Adrenal gland (tissue), 5 donors: ENCODE measurements at regions not wholly inside any gene's neighbourhood (a gene's known extent, or its start where the extent isn't known, plus 50 kb on each side); places are given as distances from the start of the nearest gene placed in this dataset.

ENCODE experiments used
- POLR2A ChIP-seq, 2 donors: fragments of 450-650 bp; IDR thresholded peaks; one replicate each; pipeline ENCODE4 v1.6.1; 2017; ENCODE audit warnings: antibody characterized with exemption in 2 of 2, mild to moderate bottlenecking in 2 of 2, moderate library complexity in 1 of 2
- TF ChIP-seq, protein P1 (sequence below), 6 experiments: fragments of 450-650 bp in 4 of 6; fragments of 200-600 bp in 2 of 6; sonication (generic) in 1 of 6; IDR thresholded peaks; 1 replicate in 5 of 6; 2 replicates in 1 of 6; pipeline versions ENCODE4 v1.5.1 to v1.8.0; 2016 to 2021; ENCODE audit warnings: antibody characterized with exemption in 6 of 6, mild to moderate bottlenecking in 2 of 6, moderate library complexity in 1 of 6
- donor health status: DM: no; HTN: no; CAD: no.

DNA sequence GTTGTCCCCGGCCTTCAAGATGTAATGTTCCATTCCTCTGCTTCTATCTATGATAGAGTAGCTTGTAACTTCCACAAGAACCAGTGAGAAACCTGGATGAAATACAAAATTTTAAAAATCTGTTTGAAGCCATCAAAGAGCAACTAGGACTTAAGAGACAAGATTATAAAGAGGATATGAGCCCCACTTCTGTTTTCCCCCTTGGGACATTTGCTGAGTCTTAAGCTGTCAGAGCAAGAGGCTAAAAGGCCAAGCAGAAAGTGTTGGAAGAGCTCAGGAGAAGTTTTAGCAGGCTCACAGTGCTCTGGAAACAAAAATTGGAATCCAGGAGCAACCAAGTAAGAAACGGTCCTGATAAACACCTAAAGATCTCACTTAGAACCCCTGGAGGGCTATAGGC is 76.1 kb downstream of the ADRB2 start:
- TF ChIP-seq, protein P1, sequence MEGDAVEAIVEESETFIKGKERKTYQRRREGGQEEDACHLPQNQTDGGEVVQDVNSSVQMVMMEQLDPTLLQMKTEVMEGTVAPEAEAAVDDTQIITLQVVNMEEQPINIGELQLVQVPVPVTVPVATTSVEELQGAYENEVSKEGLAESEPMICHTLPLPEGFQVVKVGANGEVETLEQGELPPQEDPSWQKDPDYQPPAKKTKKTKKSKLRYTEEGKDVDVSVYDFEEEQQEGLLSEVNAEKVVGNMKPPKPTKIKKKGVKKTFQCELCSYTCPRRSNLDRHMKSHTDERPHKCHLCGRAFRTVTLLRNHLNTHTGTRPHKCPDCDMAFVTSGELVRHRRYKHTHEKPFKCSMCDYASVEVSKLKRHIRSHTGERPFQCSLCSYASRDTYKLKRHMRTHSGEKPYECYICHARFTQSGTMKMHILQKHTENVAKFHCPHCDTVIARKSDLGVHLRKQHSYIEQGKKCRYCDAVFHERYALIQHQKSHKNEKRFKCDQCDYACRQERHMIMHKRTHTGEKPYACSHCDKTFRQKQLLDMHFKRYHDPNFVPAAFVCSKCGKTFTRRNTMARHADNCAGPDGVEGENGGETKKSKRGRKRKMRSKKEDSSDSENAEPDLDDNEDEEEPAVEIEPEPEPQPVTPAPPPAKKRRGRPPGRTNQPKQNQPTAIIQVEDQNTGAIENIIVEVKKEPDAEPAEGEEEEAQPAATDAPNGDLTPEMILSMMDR (IDR thresholded peaks at IDR 0.05): no peak
- no peak for TF ChIP-seq POLR2A (IDR thresholded peaks at IDR 0.05)
